ENCODE measurements at regions not wholly inside any gene's neighbourhood (a gene's known extent, or its start where the extent isn't known, plus 50 kb on each side); places are given as distances from the start of the nearest gene placed in this dataset.

- Histone ChIP-seq H3K4me3 (ENCODE audit: extremely low read depth in 1 of 4, insufficient read depth in 2 of 4, low read depth in 3 of 4, low read length in 4 of 4) (no peak overlapping the region), H3K56ac (replicated peaks; ENCODE audit: insufficient read length, low read depth, low read length) (no peak overlapping the region), H3K14ac (ENCODE audit: insufficient read length) (no peak overlapping the region), H3K4ac (replicated peaks; ENCODE audit: insufficient read length, low read depth, low read length) (no peak overlapping the region), H3K36me3 (ENCODE audit: control insufficient read depth in 2 of 4, insufficient read depth in 4 of 4, low read length in 3 of 4) (no peaks in the 10 kb centered on the region), H3K9ac (replicated peaks in 1 of 4; ENCODE audit: extremely low read depth in 1 of 4, low read depth in 3 of 4, low read length in 3 of 4) (no peak overlapping the region), H4K20me1 (replicated peaks in 1 of 2; ENCODE audit: control insufficient read depth in 1 of 2, insufficient read depth in 2 of 2, low read length in 2 of 2) (no peaks in the 10 kb centered on the region), H3K4me1 (replicated peaks in 1 of 4; ENCODE audit: control insufficient read depth in 3 of 4, insufficient read depth in 4 of 4, low read length in 3 of 4) (peaks cover 0 to 3% (median 0%) of the 10 kb centered on the region in 4 experiments; a peak in 1 of 7 replicates), H3K18ac (ENCODE audit: extremely low read depth, low read length) (no peak overlapping the region), H3K27me3 (replicated peaks in 1 of 4; ENCODE audit: control insufficient read depth in 3 of 4, extremely low read depth in 1 of 4, insufficient read depth in 3 of 4, low read length in 3 of 4) (no peaks in the 10 kb centered on the region), H3K9me3 (ENCODE audit: insufficient read depth in 2 of 2, low read depth in 1 of 2, low read length in 1 of 2) (no peaks in the 10 kb centered on the region), H4K5ac (ENCODE audit: insufficient read length, low read depth, low read length) (no peak overlapping the region), H3K4me2 (ENCODE audit: insufficient read depth in 1 of 2, low read depth in 2 of 2, low read length in 2 of 2) (no peak overlapping the region), H3K79me1 (ENCODE audit: low read depth, low read length) (no peaks in the 10 kb centered on the region), H2BK12ac (ENCODE audit: low read depth, low read length) (no peak overlapping the region), H4K8ac (ENCODE audit: extremely low read depth, insufficient read depth, low read length) (no peak overlapping the region), H2BK15ac (ENCODE audit: low read length) (no peak overlapping the region), H3K79me2 (ENCODE audit: control insufficient read depth in 1 of 2, insufficient read depth in 2 of 2, low read length in 2 of 2) (no peaks in the 10 kb centered on the region), H3K27ac (ENCODE audit: low read depth, low read length) (no peak overlapping the region), H2BK20ac (ENCODE audit: low read length) (no peak overlapping the region), H2AK5ac (ENCODE audit: low read depth, low read length) (no peak overlapping the region), H4K91ac (replicated peaks; ENCODE audit: insufficient read length, low read length) (no peak overlapping the region), H3K23me2 (ENCODE audit: low read depth, low read length) (no peaks in the 10 kb centered on the region; the same call in 1 of the 2 replicates), H2AFZ (ENCODE audit: low read length) (peak overlapping the region; percentile 58; the same call in 1 of the 2 replicates), H3K23ac (ENCODE audit: insufficient read length) (no peak overlapping the region), H2BK5ac (ENCODE audit: low read depth, low read length) (no peak overlapping the region), H2BK120ac (replicated peaks; ENCODE audit: low read depth, low read length) (no peak overlapping the region)
- no peak for FAIRE-seq
- ChIA-PET CTCF (ENCODE audit: partially characterized antibody) (interaction anchor here (0.8 to 1.5 kb wide), 3 partner anchors 10 to 224 kb away, joined by 3 read pairs; no protein-coding TSS in a partner anchor), POLR2A (ENCODE audit: partially characterized antibody) (no interaction called here)
- TF ChIP-seq SIN3A (conservative IDR thresholded peaks at IDR 0.05 in 1 of 2, IDR thresholded peaks at IDR 0.05 in 1 of 2; ENCODE audit: low read depth in 1 of 2, low read length in 2 of 2) (no peak), TBP (IDR thresholded peaks at IDR 0.05; ENCODE audit: low read depth, low read length) (no peak), EP300 (IDR thresholded peaks at IDR 0.05; ENCODE audit: borderline replicate concordance in 1 of 2, low read depth in 2 of 2, low read length in 2 of 2) (no peak), CBX8 (IDR thresholded peaks at IDR 0.05; ENCODE audit: borderline replicate concordance, low read depth, low read length) (no peak), MAFK (IDR thresholded peaks at IDR 0.05; ENCODE audit: low read depth, low read length) (no peak), KDM1A (IDR thresholded peaks at IDR 0.05; ENCODE audit: borderline replicate concordance, low read length) (no peak), SRF (IDR thresholded peaks at IDR 0.05; ENCODE audit: low read depth, low read length) (no peak), GABPA (IDR thresholded peaks at IDR 0.05; ENCODE audit: borderline replicate concordance, insufficient read depth, low read length) (no peak), NANOG (IDR thresholded peaks at IDR 0.05; ENCODE audit: insufficient read depth, low read depth, low read length, poor library complexity, severe bottlenecking) (no peak), TCF12 (IDR thresholded peaks at IDR 0.05; ENCODE audit: low read depth, low read length) (no peak), TAF7 (optimal IDR thresholded peaks at IDR 0.05; ENCODE audit: borderline replicate concordance, low read depth, low read length) (no peak)
- 90% methylated on average over 7 of the region's 7 CpGs; no CpG with 5 or more reads in 1 of the 2 experiments for WGBS, 2 experiments (ENCODE audit: extremely low coverage in 1 of 2, insufficient coverage in 1 of 2, insufficient read length in 1 of 2, insufficient replicate concordance in 2 of 2, low coverage in 1 of 2, low lambda C conversion rate in 2 of 2, missing lambda C conversion rate in 1 of 2)
- DNase-seq (ENCODE audit: low read depth in 1 of 2, low spot score in 2 of 2): no peak
Measured at GRCh38 chr5:74415695-74416102, 224.8 kb downstream of the ENC1 start.
